K562 (cell line): ENCODE measurements at regions not wholly inside any gene's neighbourhood (a gene's known extent, or its start where the extent isn't known, plus 50 kb on each side); places are given as distances from the start of the nearest gene placed in this dataset.

Experiments used
- BHLHE40 ChIP-seq: IDR thresholded peaks from 2 replicates; pipeline ENCODE4 v1.6.1; 2011; ENCODE audit warnings: low read length, improper control_type of control experiment
- CHD1 ChIP-seq: fragments of 200-600 bp; sonication (generic); IDR thresholded peaks from one replicate; pipeline ENCODE4 v1.6.1; 2012; ENCODE audit warnings: mild to moderate bottlenecking, moderate library complexity, low read length, inconsistent platforms
- ESRRB ChIP-seq: fragments of 250-450 bp; sonication (Bioruptor Pico); IDR thresholded peaks from 2 replicates; pipeline ENCODE4 v1.5.0; 2020; ENCODE audit warnings: mild to moderate bottlenecking, moderate library complexity, borderline replicate concordance
- FOXM1 ChIP-seq, 2 experiments: fragments of 450-650 bp in 1 of 2; sonication (generic) in 1 of 2; formaldehyde crosslinking in 1 of 2; IDR thresholded peaks; 2 replicates each; pipeline versions ENCODE4 v1.6.1 to v1.9.0; 2017 to 2022; ENCODE audit warnings: low read depth in 2 of 2, mild to moderate bottlenecking in 2 of 2, missing genetic modification reagents in 1 of 2, moderate library complexity in 1 of 2
- KDM1A ChIP-seq, 2 experiments: fragments of 450-650 bp; IDR thresholded peaks; 2 replicates each; pipeline ENCODE4 v1.6.1; 2016; ENCODE audit warnings: mild to moderate bottlenecking in 2 of 2
- MTA3 ChIP-seq: fragments of 450-650 bp; formaldehyde crosslinking; IDR thresholded peaks from 2 replicates; pipeline ENCODE4 v1.6.1; 2017; ENCODE audit warnings: mild to moderate bottlenecking, borderline replicate concordance
- MYBL2 ChIP-seq, 2 experiments: fragments of 450-650 bp in 1 of 2; sonication (generic) in 1 of 2; formaldehyde crosslinking in 1 of 2; IDR thresholded peaks; 2 replicates each; pipeline versions ENCODE4 v1.6.1 to v1.8.1; 2017 to 2022; ENCODE audit warnings: borderline replicate concordance in 1 of 2, inconsistent platforms in 1 of 2, low read depth in 1 of 2, mild to moderate bottlenecking in 1 of 2, missing genetic modification reagents in 1 of 2, moderate library complexity in 1 of 2
- NBN ChIP-seq: fragments of 450-650 bp; IDR thresholded peaks from 2 replicates; pipeline ENCODE4 v1.6.1; 2016; ENCODE audit warnings: low read depth, mild to moderate bottlenecking
- PTRF ChIP-seq: fragments of 450-650 bp; IDR thresholded peaks from 2 replicates; pipeline ENCODE4 v1.6.1; 2016; ENCODE audit warnings: mild to moderate bottlenecking, missing genetic modification characterization, missing compliant biosample characterization
- PTTG1 ChIP-seq: fragments of 450-650 bp; IDR thresholded peaks from 2 replicates; pipeline ENCODE4 v1.6.1; 2016; ENCODE audit warnings: low read depth, mild to moderate bottlenecking, missing genetic modification characterization, missing compliant biosample characterization
- STAT5A ChIP-seq: IDR thresholded peaks from 2 replicates; pipeline ENCODE4 v1.6.1; 2012; ENCODE audit warnings: low read length, inconsistent platforms, borderline replicate concordance
- XRCC3 ChIP-seq: fragments of 450-650 bp; IDR thresholded peaks from 2 replicates; pipeline ENCODE4 v1.6.1; 2017; ENCODE audit warnings: mild to moderate bottlenecking, moderate library complexity
- ZBTB8A ChIP-seq: fragments of 450-650 bp; IDR thresholded peaks from 2 replicates; pipeline ENCODE4 v1.6.1; 2018; ENCODE audit warnings: mild to moderate bottlenecking, moderate library complexity; ENCODE audit not compliant: partially characterized antibody
- ZNF561 ChIP-seq: fragments of 450-650 bp; formaldehyde crosslinking; conservative IDR thresholded peaks from 2 replicates; pipeline ENCODE4 v1.4.0; 2020; ENCODE audit warnings: mild to moderate bottlenecking, moderate library complexity
- ZNF785 ChIP-seq: fragments of 250-450 bp; sonication (Bioruptor Pico); IDR thresholded peaks from 2 replicates; pipeline ENCODE4 v1.4.0; 2020; ENCODE audit warnings: mild to moderate bottlenecking
- TF ChIP-seq, protein P1 (sequence below): fragments of 450-650 bp; IDR thresholded peaks from 2 replicates; pipeline ENCODE4 v1.6.1; 2016; ENCODE audit warnings: mild to moderate bottlenecking, moderate library complexity
- TF ChIP-seq, protein P2 (sequence below): fragments of 250-450 bp; sonication (Bioruptor Pico); IDR thresholded peaks from 2 replicates; pipeline ENCODE4 v1.8.0; 2021; ENCODE audit warnings: mild to moderate bottlenecking, moderate library complexity

DNA sequence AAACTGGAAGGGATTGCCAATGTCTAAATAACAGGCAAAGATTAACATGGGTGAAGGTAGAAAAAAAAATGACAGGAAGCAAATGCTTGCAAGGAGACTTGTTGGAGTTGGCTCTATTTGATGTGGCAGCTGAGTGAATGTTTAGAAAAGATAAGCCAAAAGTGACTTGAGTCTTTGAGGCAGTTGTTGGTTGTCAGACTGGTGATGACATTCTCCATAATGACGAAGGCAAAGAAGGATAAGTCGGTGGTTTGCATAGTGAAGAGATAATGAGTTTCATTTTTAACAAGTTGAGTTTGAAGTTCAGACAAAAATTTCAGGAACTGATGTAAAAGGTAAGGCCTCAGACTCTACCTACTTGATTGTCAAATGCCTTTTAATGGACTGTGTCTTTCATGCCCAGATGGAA, 704.1 kb upstream of the SGO1 start (continued):
- TF ChIP-seq, protein P1, sequence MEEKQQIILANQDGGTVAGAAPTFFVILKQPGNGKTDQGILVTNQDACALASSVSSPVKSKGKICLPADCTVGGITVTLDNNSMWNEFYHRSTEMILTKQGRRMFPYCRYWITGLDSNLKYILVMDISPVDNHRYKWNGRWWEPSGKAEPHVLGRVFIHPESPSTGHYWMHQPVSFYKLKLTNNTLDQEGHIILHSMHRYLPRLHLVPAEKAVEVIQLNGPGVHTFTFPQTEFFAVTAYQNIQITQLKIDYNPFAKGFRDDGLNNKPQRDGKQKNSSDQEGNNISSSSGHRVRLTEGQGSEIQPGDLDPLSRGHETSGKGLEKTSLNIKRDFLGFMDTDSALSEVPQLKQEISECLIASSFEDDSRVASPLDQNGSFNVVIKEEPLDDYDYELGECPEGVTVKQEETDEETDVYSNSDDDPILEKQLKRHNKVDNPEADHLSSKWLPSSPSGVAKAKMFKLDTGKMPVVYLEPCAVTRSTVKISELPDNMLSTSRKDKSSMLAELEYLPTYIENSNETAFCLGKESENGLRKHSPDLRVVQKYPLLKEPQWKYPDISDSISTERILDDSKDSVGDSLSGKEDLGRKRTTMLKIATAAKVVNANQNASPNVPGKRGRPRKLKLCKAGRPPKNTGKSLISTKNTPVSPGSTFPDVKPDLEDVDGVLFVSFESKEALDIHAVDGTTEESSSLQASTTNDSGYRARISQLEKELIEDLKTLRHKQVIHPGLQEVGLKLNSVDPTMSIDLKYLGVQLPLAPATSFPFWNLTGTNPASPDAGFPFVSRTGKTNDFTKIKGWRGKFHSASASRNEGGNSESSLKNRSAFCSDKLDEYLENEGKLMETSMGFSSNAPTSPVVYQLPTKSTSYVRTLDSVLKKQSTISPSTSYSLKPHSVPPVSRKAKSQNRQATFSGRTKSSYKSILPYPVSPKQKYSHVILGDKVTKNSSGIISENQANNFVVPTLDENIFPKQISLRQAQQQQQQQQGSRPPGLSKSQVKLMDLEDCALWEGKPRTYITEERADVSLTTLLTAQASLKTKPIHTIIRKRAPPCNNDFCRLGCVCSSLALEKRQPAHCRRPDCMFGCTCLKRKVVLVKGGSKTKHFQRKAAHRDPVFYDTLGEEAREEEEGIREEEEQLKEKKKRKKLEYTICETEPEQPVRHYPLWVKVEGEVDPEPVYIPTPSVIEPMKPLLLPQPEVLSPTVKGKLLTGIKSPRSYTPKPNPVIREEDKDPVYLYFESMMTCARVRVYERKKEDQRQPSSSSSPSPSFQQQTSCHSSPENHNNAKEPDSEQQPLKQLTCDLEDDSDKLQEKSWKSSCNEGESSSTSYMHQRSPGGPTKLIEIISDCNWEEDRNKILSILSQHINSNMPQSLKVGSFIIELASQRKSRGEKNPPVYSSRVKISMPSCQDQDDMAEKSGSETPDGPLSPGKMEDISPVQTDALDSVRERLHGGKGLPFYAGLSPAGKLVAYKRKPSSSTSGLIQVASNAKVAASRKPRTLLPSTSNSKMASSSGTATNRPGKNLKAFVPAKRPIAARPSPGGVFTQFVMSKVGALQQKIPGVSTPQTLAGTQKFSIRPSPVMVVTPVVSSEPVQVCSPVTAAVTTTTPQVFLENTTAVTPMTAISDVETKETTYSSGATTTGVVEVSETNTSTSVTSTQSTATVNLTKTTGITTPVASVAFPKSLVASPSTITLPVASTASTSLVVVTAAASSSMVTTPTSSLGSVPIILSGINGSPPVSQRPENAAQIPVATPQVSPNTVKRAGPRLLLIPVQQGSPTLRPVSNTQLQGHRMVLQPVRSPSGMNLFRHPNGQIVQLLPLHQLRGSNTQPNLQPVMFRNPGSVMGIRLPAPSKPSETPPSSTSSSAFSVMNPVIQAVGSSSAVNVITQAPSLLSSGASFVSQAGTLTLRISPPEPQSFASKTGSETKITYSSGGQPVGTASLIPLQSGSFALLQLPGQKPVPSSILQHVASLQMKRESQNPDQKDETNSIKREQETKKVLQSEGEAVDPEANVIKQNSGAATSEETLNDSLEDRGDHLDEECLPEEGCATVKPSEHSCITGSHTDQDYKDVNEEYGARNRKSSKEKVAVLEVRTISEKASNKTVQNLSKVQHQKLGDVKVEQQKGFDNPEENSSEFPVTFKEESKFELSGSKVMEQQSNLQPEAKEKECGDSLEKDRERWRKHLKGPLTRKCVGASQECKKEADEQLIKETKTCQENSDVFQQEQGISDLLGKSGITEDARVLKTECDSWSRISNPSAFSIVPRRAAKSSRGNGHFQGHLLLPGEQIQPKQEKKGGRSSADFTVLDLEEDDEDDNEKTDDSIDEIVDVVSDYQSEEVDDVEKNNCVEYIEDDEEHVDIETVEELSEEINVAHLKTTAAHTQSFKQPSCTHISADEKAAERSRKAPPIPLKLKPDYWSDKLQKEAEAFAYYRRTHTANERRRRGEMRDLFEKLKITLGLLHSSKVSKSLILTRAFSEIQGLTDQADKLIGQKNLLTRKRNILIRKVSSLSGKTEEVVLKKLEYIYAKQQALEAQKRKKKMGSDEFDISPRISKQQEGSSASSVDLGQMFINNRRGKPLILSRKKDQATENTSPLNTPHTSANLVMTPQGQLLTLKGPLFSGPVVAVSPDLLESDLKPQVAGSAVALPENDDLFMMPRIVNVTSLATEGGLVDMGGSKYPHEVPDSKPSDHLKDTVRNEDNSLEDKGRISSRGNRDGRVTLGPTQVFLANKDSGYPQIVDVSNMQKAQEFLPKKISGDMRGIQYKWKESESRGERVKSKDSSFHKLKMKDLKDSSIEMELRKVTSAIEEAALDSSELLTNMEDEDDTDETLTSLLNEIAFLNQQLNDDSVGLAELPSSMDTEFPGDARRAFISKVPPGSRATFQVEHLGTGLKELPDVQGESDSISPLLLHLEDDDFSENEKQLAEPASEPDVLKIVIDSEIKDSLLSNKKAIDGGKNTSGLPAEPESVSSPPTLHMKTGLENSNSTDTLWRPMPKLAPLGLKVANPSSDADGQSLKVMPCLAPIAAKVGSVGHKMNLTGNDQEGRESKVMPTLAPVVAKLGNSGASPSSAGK = peak; percentile 26; the same call in 1 of the 2 replicates
- TF ChIP-seq NBN = peak; percentile 93
- no peak for TF ChIP-seq ZNF561
- TF ChIP-seq PTRF (tag) = no peak
- TF ChIP-seq ESRRB (CRISPR knock-in tag) = no peak
- TF ChIP-seq, protein P2, sequence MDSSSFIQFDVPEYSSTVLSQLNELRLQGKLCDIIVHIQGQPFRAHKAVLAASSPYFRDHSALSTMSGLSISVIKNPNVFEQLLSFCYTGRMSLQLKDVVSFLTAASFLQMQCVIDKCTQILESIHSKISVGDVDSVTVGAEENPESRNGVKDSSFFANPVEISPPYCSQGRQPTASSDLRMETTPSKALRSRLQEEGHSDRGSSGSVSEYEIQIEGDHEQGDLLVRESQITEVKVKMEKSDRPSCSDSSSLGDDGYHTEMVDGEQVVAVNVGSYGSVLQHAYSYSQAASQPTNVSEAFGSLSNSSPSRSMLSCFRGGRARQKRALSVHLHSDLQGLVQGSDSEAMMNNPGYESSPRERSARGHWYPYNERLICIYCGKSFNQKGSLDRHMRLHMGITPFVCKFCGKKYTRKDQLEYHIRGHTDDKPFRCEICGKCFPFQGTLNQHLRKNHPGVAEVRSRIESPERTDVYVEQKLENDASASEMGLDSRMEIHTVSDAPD = no peak
- TF ChIP-seq KDM1A (IDR thresholded peaks at IDR 0.05) = peak in 1 of 2 experiments; percentile 40; a peak in 1 of 4 replicates
- TF ChIP-seq BHLHE40 = no peak
- no peak for TF ChIP-seq ZBTB8A
- TF ChIP-seq ZNF785 (CRISPR knock-in tag) = no peak
- TF ChIP-seq PTTG1 (tag) = no peak
- TF ChIP-seq MTA3 = no peak; the same call in 1 of the 2 replicates
- TF ChIP-seq STAT5A = peak; percentile 64; the same call in 1 of the 2 replicates
- no peak for TF ChIP-seq CHD1
- TF ChIP-seq XRCC3 = no peak
- peak; percentile 70 for TF ChIP-seq FOXM1 (IDR thresholded peaks at IDR 0.05; ENCODE audit: low read depth)
- no peak for TF ChIP-seq FOXM1 (CRISPR knock-in tag; IDR thresholded peaks at IDR 0.05; ENCODE audit: low read depth)
- no peak for TF ChIP-seq MYBL2 (IDR thresholded peaks at IDR 0.05; ENCODE audit: low read depth)
- no peak for TF ChIP-seq MYBL2 (CRISPR knock-in tag; IDR thresholded peaks at IDR 0.05; ENCODE audit: borderline replicate concordance)
